HCT116 (cell line): ENCODE measurements at regions not wholly inside any gene's neighbourhood (a gene's known extent, or its start where the extent isn't known, plus 50 kb on each side); places are given as distances from the start of the nearest gene placed in this dataset.

Experiments
- ATAC-seq: fragments of 200-7000 bp; cut with Tn5 transposase; 2 replicates; pipeline ENCODE4 v1.9.1; 2020; ENCODE audit warnings: mild to moderate bottlenecking, moderate library complexity
- BruUV-seq: library from RNA; stranded (reverse); fragments of 400-500 nt; replicated peaks from 2 replicates; lab custom pipeline; 2021; lab: Mats Ljungman, UMichigan
- CTCF ChIA-PET: fragments of 300-600 bp; sonication (Branson Sonifier 250); formaldehyde crosslinking; loops from one replicate; lab custom pipeline; 2021; ENCODE audit warnings: antibody characterized with exemption; lab: Charles Lee
- POLR2A ChIA-PET: fragments of 300-600, 350-600 bp; sonication (Branson Sonifier 250); formaldehyde crosslinking; loops from one replicate; lab custom pipeline; 2021; ENCODE audit warnings: antibody characterized with exemption; lab: Charles Lee
- RAD21 ChIA-PET, 2 experiments: fragments of 300-600 bp; sonication (Branson Sonifier 250); formaldehyde crosslinking; loops; one replicate each; lab custom pipeline; 2023; ENCODE audit warnings: low total read pairs in 2 of 2; ENCODE audit not compliant: uncharacterized antibody in 2 of 2, unreplicated experiment in 2 of 2, low non-redundant PET in 1 of 2; lab: Charles Lee
- DNase-seq: peaks from one replicate; pipeline ENCODE4 v3.0.0-alpha.2; 2010; ENCODE audit warnings: low read depth, low spot score
- H2AFZ ChIP-seq: fragments of 200-600 bp; shearing (Covaris generic), sonication (generic); 2 replicates; pipeline ENCODE4 v1.6.1; 2017; ENCODE audit warnings: low read depth, mixed run types, mixed read lengths, antibody characterized with exemption, low read length; ENCODE audit not compliant: poor library complexity, severe bottlenecking
- H3K27ac ChIP-seq: 2 replicates; pipeline ENCODE4 v1.5.1; 2012; ENCODE audit warnings: low read depth, low read length
- H3K27me3 ChIP-seq: fragments of 200-600 bp; sonication (generic); 2 replicates; pipeline ENCODE4 v1.6.1; 2016; ENCODE audit warnings: mixed run types, low read length, mixed read lengths; ENCODE audit not compliant: insufficient read depth
- H3K36me3 ChIP-seq, 2 experiments: fragments of 200-500 bp in 1 of 2; fragments of 200-600 bp in 1 of 2; sonication (Bioruptor generic) in 1 of 2; sonication (generic) in 1 of 2; 2 replicates each; pipeline versions ENCODE4 v1.5.1 to v1.6.1; 2014 to 2016; ENCODE audit warnings: low read length in 2 of 2, inconsistent platforms in 1 of 2, mixed read lengths in 1 of 2, mixed run types in 1 of 2; ENCODE audit not compliant: insufficient read depth in 2 of 2, control insufficient read depth in 1 of 2
- H3K4me1 ChIP-seq, 2 experiments: fragments of 200-600 bp in 1 of 2; sonication (generic) in 1 of 2; 2 replicates each; pipeline versions ENCODE4 v1.5.1 to v1.6.1; 2012 to 2017; ENCODE audit warnings: low read length in 2 of 2, inconsistent platforms in 1 of 2, mild to moderate bottlenecking in 1 of 2, mixed read lengths in 1 of 2, mixed run types in 1 of 2, moderate library complexity in 1 of 2; ENCODE audit not compliant: insufficient read depth in 2 of 2, control insufficient read depth in 1 of 2
- H3K4me2 ChIP-seq: fragments of 200-600 bp; sonication (generic); 2 replicates; pipeline ENCODE4 v1.6.1; 2017; ENCODE audit warnings: mixed run types, low read length, mixed read lengths
- H3K4me3 ChIP-seq, 2 experiments: fragments of 200-600 bp in 1 of 2; sonication (generic) in 1 of 2; replicated peaks in 1 of 2; 2 replicates each; pipeline ENCODE4 v1.5.1; 2011 to 2016; ENCODE audit warnings: low read length in 2 of 2, control low read depth in 1 of 2, low read depth in 1 of 2, mild to moderate bottlenecking in 1 of 2, mixed read lengths in 1 of 2, mixed run types in 1 of 2
- H3K79me2 ChIP-seq: fragments of 200-600 bp; sonication (generic); 2 replicates; pipeline ENCODE4 v1.6.1; 2017; ENCODE audit warnings: mild to moderate bottlenecking, mixed run types, low read length, moderate library complexity, mixed read lengths; ENCODE audit not compliant: insufficient read depth
- H3K9ac ChIP-seq: fragments of 200-600 bp; sonication (generic); 2 replicates; pipeline ENCODE4 v1.6.1; 2016; ENCODE audit warnings: low read length, mixed read lengths
- H3K9me2 ChIP-seq: fragments of 200-600 bp; sonication (generic), shearing (Covaris generic); 2 replicates; pipeline ENCODE4 v1.6.1; 2017; ENCODE audit warnings: mixed run types, mild to moderate bottlenecking, moderate library complexity; ENCODE audit not compliant: insufficient read depth
- H3K9me3 ChIP-seq, 2 experiments: fragments of 200-500 bp in 1 of 2; fragments of 200-600 bp in 1 of 2; sonication (Bioruptor generic) in 1 of 2; sonication (generic) in 1 of 2; 2 replicates each; pipeline ENCODE4 v1.6.1; 2014 to 2017; ENCODE audit warnings: low read length in 2 of 2, mixed read lengths in 2 of 2, inconsistent platforms in 1 of 2, low read depth in 1 of 2, mild to moderate bottlenecking in 1 of 2, mixed run types in 1 of 2, moderate library complexity in 1 of 2; ENCODE audit not compliant: control insufficient read depth in 1 of 2, insufficient read depth in 1 of 2
- H4K20me1 ChIP-seq: fragments of 200-600 bp; sonication (generic), shearing (Covaris generic); 2 replicates; pipeline ENCODE4 v1.6.1; 2017; ENCODE audit warnings: mixed run types, mild to moderate bottlenecking, moderate library complexity; ENCODE audit not compliant: insufficient read depth
- CBX3 ChIP-seq: IDR thresholded peaks from 2 replicates; pipeline ENCODE4 v1.6.1; 2012; ENCODE audit warnings: low read depth
- CEBPB ChIP-seq: IDR thresholded peaks from 2 replicates; pipeline ENCODE4 v1.6.1; 2012; ENCODE audit warnings: low read depth
- EGR1 ChIP-seq: IDR thresholded peaks from 2 replicates; pipeline ENCODE4 v1.6.1; 2012; ENCODE audit warnings: low read depth
- JUND ChIP-seq: IDR thresholded peaks from 2 replicates; pipeline ENCODE4 v1.6.1; 2012
- POLR2AphosphoS5 ChIP-seq: IDR thresholded peaks from 2 replicates; pipeline ENCODE4 v1.6.1; 2011; ENCODE audit warnings: mild to moderate bottlenecking, low read depth, low read length, moderate library complexity
- SP1 ChIP-seq: IDR thresholded peaks from 2 replicates; pipeline ENCODE4 v1.6.1; 2012; ENCODE audit warnings: low read depth
- TCF7L2 ChIP-seq: IDR thresholded peaks from 2 replicates; pipeline ENCODE4 v1.7.0; 2011; ENCODE audit warnings: borderline replicate concordance, inconsistent platforms; ENCODE audit not compliant: insufficient read depth, insufficient read length; ENCODE audit errors: extremely low read depth
- ZFX ChIP-seq: fragments of 450-650 bp; IDR thresholded peaks from 2 replicates; pipeline ENCODE4 v1.6.1; 2017
- ZNF274 ChIP-seq: fragments of 200-500 bp; sonication (Bioruptor generic); IDR thresholded peaks from 2 replicates; pipeline ENCODE4 v1.6.1; 2014; ENCODE audit warnings: mild to moderate bottlenecking, low read depth, low read length, inconsistent platforms
- intact Hi-C: fragments of 100-400 bp; cut with micrococcal nuclease; formaldehyde crosslinking; loops from 2 replicates; pipeline ENCODE4 v1.10.0; 2022
- TF ChIP-seq, protein P1 (sequence below): IDR thresholded peaks from 2 replicates; pipeline ENCODE4 v1.6.1; 2012
- TF ChIP-seq, protein P2 (sequence below): IDR thresholded peaks from 2 replicates; pipeline ENCODE4 v1.6.1; 2012
- TF ChIP-seq, protein P3 (sequence below), 3 experiments: fragments of 200-600 bp in 1 of 3; sonication (generic) in 1 of 3; IDR thresholded peaks in 2 of 3; conservative IDR thresholded peaks in 1 of 3; 2 replicates each; pipeline ENCODE4 v1.5.1; 2012 to 2017; ENCODE audit warnings: low read depth in 2 of 3, low read length in 2 of 3, antibody characterized with exemption in 1 of 3, borderline replicate concordance in 1 of 3, control low read depth in 1 of 3, mild to moderate bottlenecking in 1 of 3, mixed read lengths in 1 of 3, mixed run types in 1 of 3, moderate library complexity in 1 of 3; ENCODE audit not compliant: insufficient read depth in 1 of 3
- TF ChIP-seq, protein P4 (sequence below): IDR thresholded peaks from 2 replicates; pipeline ENCODE4 v1.6.1; 2011; ENCODE audit warnings: mild to moderate bottlenecking, low read length, moderate library complexity; ENCODE audit not compliant: insufficient replicate concordance; ENCODE audit errors: extremely low read depth

DNA sequence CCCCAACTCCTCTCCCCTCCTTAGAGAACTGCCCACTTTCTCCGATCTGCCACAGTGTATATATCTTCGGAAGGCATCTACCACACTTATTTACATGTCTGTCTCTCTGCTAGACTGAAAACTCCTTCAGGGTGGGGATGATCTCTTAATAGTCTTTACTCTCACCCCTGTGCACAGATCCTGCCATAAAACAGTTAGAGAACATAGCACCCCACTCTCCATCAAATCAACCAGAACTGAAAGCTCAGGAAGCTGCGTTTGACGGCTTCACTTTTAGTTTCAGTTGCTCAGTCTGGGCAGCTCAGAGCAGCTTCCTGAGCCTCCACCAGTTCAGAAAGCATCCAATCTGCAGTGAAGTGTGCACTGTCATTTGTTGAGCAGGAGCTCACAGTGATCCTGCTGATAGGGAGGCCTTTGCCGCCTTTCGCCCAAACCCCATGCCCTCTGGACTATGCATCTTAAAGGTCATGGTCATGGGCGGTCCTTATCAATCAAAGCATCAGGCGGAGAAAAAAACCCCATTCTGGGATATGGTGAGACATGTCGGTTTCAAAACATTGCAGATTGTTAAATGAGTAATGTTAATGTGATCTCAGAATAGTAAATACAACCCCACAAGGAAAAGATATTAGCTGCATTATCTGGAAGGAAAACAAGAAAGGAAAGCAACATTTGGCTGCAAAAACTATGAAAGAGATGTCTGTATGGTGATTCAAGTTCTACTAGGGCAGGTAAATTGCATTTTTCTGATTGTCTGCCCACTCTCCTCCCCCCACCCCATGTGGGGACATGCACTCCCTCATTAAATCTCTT, 167.1 kb upstream of the ADO start:
- no peak for DNase-seq
- no peaks in the 10 kb centered on the region for H3K9me2 ChIP-seq
- H3K9me3 ChIP-seq = no peaks in the 10 kb centered on the region
- BruUV-seq = no TSS peak
- ATAC-seq = no peak
- H3K4me2 ChIP-seq = no peak overlapping the region
- TF ChIP-seq ZNF274 = no peak
- TF ChIP-seq CBX3 = no peak
- TF ChIP-seq ZFX = no peak
- no peak for TF ChIP-seq JUND
- TF ChIP-seq SP1 = no peak
- no peak for TF ChIP-seq CEBPB
- TF ChIP-seq, protein P1, sequence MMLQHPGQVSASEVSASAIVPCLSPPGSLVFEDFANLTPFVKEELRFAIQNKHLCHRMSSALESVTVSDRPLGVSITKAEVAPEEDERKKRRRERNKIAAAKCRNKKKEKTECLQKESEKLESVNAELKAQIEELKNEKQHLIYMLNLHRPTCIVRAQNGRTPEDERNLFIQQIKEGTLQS = no peak
- TF ChIP-seq POLR2AphosphoS5 = no peak
- TF ChIP-seq, protein P2, sequence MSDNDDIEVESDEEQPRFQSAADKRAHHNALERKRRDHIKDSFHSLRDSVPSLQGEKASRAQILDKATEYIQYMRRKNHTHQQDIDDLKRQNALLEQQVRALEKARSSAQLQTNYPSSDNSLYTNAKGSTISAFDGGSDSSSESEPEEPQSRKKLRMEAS = no peak
- TF ChIP-seq, protein P3, sequence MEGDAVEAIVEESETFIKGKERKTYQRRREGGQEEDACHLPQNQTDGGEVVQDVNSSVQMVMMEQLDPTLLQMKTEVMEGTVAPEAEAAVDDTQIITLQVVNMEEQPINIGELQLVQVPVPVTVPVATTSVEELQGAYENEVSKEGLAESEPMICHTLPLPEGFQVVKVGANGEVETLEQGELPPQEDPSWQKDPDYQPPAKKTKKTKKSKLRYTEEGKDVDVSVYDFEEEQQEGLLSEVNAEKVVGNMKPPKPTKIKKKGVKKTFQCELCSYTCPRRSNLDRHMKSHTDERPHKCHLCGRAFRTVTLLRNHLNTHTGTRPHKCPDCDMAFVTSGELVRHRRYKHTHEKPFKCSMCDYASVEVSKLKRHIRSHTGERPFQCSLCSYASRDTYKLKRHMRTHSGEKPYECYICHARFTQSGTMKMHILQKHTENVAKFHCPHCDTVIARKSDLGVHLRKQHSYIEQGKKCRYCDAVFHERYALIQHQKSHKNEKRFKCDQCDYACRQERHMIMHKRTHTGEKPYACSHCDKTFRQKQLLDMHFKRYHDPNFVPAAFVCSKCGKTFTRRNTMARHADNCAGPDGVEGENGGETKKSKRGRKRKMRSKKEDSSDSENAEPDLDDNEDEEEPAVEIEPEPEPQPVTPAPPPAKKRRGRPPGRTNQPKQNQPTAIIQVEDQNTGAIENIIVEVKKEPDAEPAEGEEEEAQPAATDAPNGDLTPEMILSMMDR (IDR thresholded peaks at IDR 0.05 in 2 of 3, conservative IDR thresholded peaks at IDR 0.05 in 1 of 3; ENCODE audit: borderline replicate concordance in 1 of 3, insufficient read depth in 1 of 3, low read depth in 2 of 3, low read length in 2 of 3) = no peak
- TF ChIP-seq EGR1 = no peak
- TF ChIP-seq, protein P4, sequence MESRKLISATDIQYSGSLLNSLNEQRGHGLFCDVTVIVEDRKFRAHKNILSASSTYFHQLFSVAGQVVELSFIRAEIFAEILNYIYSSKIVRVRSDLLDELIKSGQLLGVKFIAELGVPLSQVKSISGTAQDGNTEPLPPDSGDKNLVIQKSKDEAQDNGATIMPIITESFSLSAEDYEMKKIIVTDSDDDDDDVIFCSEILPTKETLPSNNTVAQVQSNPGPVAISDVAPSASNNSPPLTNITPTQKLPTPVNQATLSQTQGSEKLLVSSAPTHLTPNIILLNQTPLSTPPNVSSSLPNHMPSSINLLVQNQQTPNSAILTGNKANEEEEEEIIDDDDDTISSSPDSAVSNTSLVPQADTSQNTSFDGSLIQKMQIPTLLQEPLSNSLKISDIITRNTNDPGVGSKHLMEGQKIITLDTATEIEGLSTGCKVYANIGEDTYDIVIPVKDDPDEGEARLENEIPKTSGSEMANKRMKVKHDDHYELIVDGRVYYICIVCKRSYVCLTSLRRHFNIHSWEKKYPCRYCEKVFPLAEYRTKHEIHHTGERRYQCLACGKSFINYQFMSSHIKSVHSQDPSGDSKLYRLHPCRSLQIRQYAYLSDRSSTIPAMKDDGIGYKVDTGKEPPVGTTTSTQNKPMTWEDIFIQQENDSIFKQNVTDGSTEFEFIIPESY = no peak
- no peak for TF ChIP-seq TCF7L2
- ChIA-PET CTCF (no interaction called here), POLR2A (no interaction called here), RAD21 (no interaction called here)
- no peak overlapping the region for H3K27ac ChIP-seq
- H4K20me1 ChIP-seq = no peaks in the 10 kb centered on the region
- intact Hi-C loops = no loop called here
- no peaks in the 10 kb centered on the region for H3K27me3 ChIP-seq
- H3K9ac ChIP-seq = no peak overlapping the region
- H3K36me3 ChIP-seq = no peaks in the 10 kb centered on the region
- H3K4me1 ChIP-seq = no peaks in the 10 kb centered on the region
- no peaks in the 10 kb centered on the region for H3K79me2 ChIP-seq
- no peak overlapping the region for H3K4me3 ChIP-seq
- no peak overlapping the region for H2AFZ ChIP-seq
